HEK293 (cell line): ENCODE measurements at regions not wholly inside any gene's neighbourhood (a gene's known extent, or its start where the extent isn't known, plus 50 kb on each side); places are given as distances from the start of the nearest gene placed in this dataset.

ENCODE experiments used
- CTCF ChIA-PET: fragments of 350-600 bp; formaldehyde crosslinking; extraction: SDS; loops from one replicate; lab custom pipeline; 2021; ENCODE audit warnings: antibody characterized with exemption; lab: Yijun Ruan, JAX
- POLR2A ChIA-PET: fragments of 300-600 bp; formaldehyde crosslinking; extraction: SDS; loops from one replicate; lab custom pipeline; 2020; ENCODE audit warnings: antibody characterized with exemption, inconsistent platforms; lab: Yijun Ruan, JAX
- H3K27ac ChIP-seq: fragments of 200-500 bp; sonication (Bioruptor generic); 2 replicates; pipeline ENCODE4 v1.5.1; 2014; ENCODE audit warnings: low read depth, low read length, control low read depth, inconsistent platforms; ENCODE audit errors: extremely low read depth
- H3K36me3 ChIP-seq, 2 experiments: fragments of 200-500 bp in 1 of 2; sonication (Bioruptor generic) in 1 of 2; 1 replicate in 1 of 2; 2 replicates in 1 of 2; pipeline ENCODE4 v1.5.1; 2014 to 2017; ENCODE audit warnings: inconsistent platforms in 2 of 2, low read length in 2 of 2; ENCODE audit not compliant: control insufficient read depth in 2 of 2, insufficient read depth in 1 of 2
- H3K4me1 ChIP-seq: fragments of 200-500 bp; sonication (Bioruptor generic); 2 replicates; pipeline ENCODE4 v1.5.1; 2014; ENCODE audit warnings: mild to moderate bottlenecking, low read length, inconsistent platforms; ENCODE audit not compliant: control insufficient read depth, insufficient read depth
- H3K4me3 ChIP-seq: 2 replicates; pipeline ENCODE4 v1.5.1; 2011; ENCODE audit warnings: low read depth, mild to moderate bottlenecking, control low read depth, low read length, moderate library complexity
- H3K9me3 ChIP-seq: fragments of 200-500 bp; sonication (Bioruptor generic); 2 replicates; pipeline ENCODE4 v1.5.1; 2014; ENCODE audit warnings: low read depth, low read length, inconsistent platforms; ENCODE audit not compliant: control insufficient read depth, insufficient read depth
- GLI4 ChIP-seq: fragments of 450-650 bp; formaldehyde crosslinking; IDR thresholded peaks from 2 replicates; pipeline ENCODE4 v1.5.1; 2016; ENCODE audit warnings: missing biosample characterization, missing genetic modification characterization
- KLF10 ChIP-seq: fragments of 450-650 bp; IDR thresholded peaks from 2 replicates; pipeline ENCODE4 v1.5.1; 2018; ENCODE audit warnings: missing biosample characterization, mild to moderate bottlenecking, missing genetic modification characterization
- KLF16 ChIP-seq: fragments of 450-650 bp; formaldehyde crosslinking; IDR thresholded peaks from 2 replicates; pipeline ENCODE4 v1.5.1; 2017; ENCODE audit warnings: missing biosample characterization, missing genetic modification characterization
- MYNN ChIP-seq: fragments of 450-650 bp; formaldehyde crosslinking; IDR thresholded peaks from 2 replicates; pipeline ENCODE4 v1.5.1; 2016; ENCODE audit warnings: missing biosample characterization, missing genetic modification characterization, borderline replicate concordance
- OVOL3 ChIP-seq: fragments of 450-650 bp; formaldehyde crosslinking; IDR thresholded peaks from 2 replicates; pipeline ENCODE4 v1.5.1; 2016; ENCODE audit warnings: missing biosample characterization, missing genetic modification characterization
- ZNF112 ChIP-seq: fragments of 450-650 bp; formaldehyde crosslinking; IDR thresholded peaks from 2 replicates; pipeline ENCODE4 v1.5.0; 2017; ENCODE audit warnings: missing biosample characterization, missing genetic modification characterization
- ZNF2 ChIP-seq: fragments of 450-650 bp; formaldehyde crosslinking; IDR thresholded peaks from 2 replicates; pipeline ENCODE4 v1.5.1; 2016; ENCODE audit warnings: missing biosample characterization, missing genetic modification characterization
- ZNF202 ChIP-seq: fragments of 450-650 bp; formaldehyde crosslinking; IDR thresholded peaks from 2 replicates; pipeline ENCODE4 v1.5.1; 2016; ENCODE audit warnings: missing biosample characterization, missing genetic modification characterization, borderline replicate concordance
- ZNF223 ChIP-seq: fragments of 450-650 bp; formaldehyde crosslinking; IDR thresholded peaks from 2 replicates; pipeline ENCODE4 v1.5.1; 2016; ENCODE audit warnings: missing biosample characterization, missing genetic modification characterization
- ZNF274 ChIP-seq, 2 experiments: fragments of 200-500 bp in 1 of 2; fragments of 450-650 bp in 1 of 2; sonication (Bioruptor generic) in 1 of 2; formaldehyde crosslinking in 1 of 2; IDR thresholded peaks; 2 replicates each; pipeline versions ENCODE4 v1.5.1 to v1.6.1; 2014 to 2016; ENCODE audit warnings: borderline replicate concordance in 1 of 2, inconsistent platforms in 1 of 2, low read length in 1 of 2, missing biosample characterization in 1 of 2, missing genetic modification characterization in 1 of 2
- ZNF302 ChIP-seq: fragments of 450-650 bp; formaldehyde crosslinking; IDR thresholded peaks from 2 replicates; pipeline ENCODE4 v1.5.1; 2016; ENCODE audit warnings: missing biosample characterization, missing genetic modification characterization, low read depth
- ZNF37A ChIP-seq: fragments of 450-650 bp; IDR thresholded peaks from 2 replicates; pipeline ENCODE4 v1.5.1; 2018; ENCODE audit warnings: missing biosample characterization, missing genetic modification characterization
- ZNF394 ChIP-seq: fragments of 450-650 bp; formaldehyde crosslinking; IDR thresholded peaks from 2 replicates; pipeline ENCODE4 v1.5.1; 2016; ENCODE audit warnings: missing biosample characterization, missing genetic modification characterization, mild to moderate bottlenecking, moderate library complexity, borderline replicate concordance
- ZNF423 ChIP-seq: fragments of 450-650 bp; formaldehyde crosslinking; IDR thresholded peaks from 2 replicates; pipeline ENCODE4 v1.5.1; 2016; ENCODE audit warnings: missing biosample characterization, missing genetic modification characterization
- ZNF510 ChIP-seq: fragments of 450-650 bp; formaldehyde crosslinking; IDR thresholded peaks from 2 replicates; pipeline ENCODE4 v1.5.1; 2018; ENCODE audit warnings: mild to moderate bottlenecking, missing genetic modification characterization, missing biosample characterization; ENCODE audit not compliant: insufficient replicate concordance
- ZNF596 ChIP-seq: fragments of 450-650 bp; IDR thresholded peaks from 2 replicates; pipeline ENCODE4 v1.5.0; 2018; ENCODE audit warnings: missing biosample characterization, mild to moderate bottlenecking, missing genetic modification characterization, moderate library complexity
- ZNF629 ChIP-seq: fragments of 450-650 bp; formaldehyde crosslinking; IDR thresholded peaks from 2 replicates; pipeline ENCODE4 v1.5.1; 2017; ENCODE audit warnings: missing biosample characterization, missing genetic modification characterization
- ZNF791 ChIP-seq: fragments of 450-650 bp; formaldehyde crosslinking; IDR thresholded peaks from 2 replicates; pipeline ENCODE4 v1.5.1; 2016; ENCODE audit warnings: missing biosample characterization, missing genetic modification characterization
- ZSCAN16 ChIP-seq: fragments of 450-650 bp; formaldehyde crosslinking; IDR thresholded peaks from 2 replicates; pipeline ENCODE4 v1.5.1; 2016; ENCODE audit warnings: missing biosample characterization, missing genetic modification characterization
- TF ChIP-seq, protein P1 (sequence below): fragments of 450-650 bp; formaldehyde crosslinking; IDR thresholded peaks from 2 replicates; pipeline ENCODE4 v1.5.1; 2016; ENCODE audit warnings: missing biosample characterization, missing genetic modification characterization, borderline replicate concordance
- TF ChIP-seq, protein P2 (sequence below): fragments of 450-650 bp; formaldehyde crosslinking; IDR thresholded peaks from 2 replicates; pipeline ENCODE4 v1.5.1; 2016; ENCODE audit warnings: missing biosample characterization, missing genetic modification characterization
- TF ChIP-seq, protein P3 (sequence below): fragments of 450-650 bp; formaldehyde crosslinking; IDR thresholded peaks from 2 replicates; pipeline ENCODE4 v1.5.1; 2017; ENCODE audit warnings: missing biosample characterization, missing genetic modification characterization
- TF ChIP-seq, protein P4 (sequence below): fragments of 450-650 bp; formaldehyde crosslinking; IDR thresholded peaks from 2 replicates; pipeline ENCODE4 v1.5.1; 2016; ENCODE audit warnings: missing biosample characterization, missing genetic modification characterization

DNA sequence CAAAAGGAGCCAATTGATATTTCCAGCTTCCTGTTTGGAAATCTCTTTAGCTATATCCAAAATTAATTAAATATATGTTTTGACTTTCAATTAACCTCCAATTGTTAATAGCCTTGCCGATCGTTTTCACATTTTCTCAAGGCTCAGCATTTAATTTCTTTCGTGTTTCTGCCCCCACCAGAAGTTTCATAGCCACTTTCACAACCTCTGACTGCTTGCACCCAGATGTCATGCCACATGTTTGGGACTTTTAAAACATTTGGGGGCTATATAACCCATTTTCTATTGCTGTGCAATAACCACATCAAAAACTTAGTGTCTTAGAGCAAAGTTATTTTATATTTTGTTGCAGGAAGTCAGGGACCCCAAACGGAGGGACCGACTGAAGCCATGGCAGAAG is 510.6 kb upstream of the CNTNAP2 start (continued):
- TF ChIP-seq, protein P1, sequence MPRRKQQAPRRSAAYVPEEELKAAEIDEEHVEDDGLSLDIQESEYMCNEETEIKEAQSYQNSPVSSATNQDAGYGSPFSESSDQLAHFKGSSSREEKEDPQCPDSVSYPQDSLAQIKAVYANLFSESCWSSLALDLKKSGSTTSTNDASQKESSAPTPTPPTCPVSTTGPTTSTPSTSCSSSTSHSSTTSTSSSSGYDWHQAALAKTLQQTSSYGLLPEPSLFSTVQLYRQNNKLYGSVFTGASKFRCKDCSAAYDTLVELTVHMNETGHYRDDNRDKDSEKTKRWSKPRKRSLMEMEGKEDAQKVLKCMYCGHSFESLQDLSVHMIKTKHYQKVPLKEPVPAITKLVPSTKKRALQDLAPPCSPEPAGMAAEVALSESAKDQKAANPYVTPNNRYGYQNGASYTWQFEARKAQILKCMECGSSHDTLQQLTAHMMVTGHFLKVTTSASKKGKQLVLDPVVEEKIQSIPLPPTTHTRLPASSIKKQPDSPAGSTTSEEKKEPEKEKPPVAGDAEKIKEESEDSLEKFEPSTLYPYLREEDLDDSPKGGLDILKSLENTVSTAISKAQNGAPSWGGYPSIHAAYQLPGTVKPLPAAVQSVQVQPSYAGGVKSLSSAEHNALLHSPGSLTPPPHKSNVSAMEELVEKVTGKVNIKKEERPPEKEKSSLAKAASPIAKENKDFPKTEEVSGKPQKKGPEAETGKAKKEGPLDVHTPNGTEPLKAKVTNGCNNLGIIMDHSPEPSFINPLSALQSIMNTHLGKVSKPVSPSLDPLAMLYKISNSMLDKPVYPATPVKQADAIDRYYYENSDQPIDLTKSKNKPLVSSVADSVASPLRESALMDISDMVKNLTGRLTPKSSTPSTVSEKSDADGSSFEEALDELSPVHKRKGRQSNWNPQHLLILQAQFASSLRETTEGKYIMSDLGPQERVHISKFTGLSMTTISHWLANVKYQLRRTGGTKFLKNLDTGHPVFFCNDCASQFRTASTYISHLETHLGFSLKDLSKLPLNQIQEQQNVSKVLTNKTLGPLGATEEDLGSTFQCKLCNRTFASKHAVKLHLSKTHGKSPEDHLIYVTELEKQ (tag by site-specific recombination): no peak
- no peak for TF ChIP-seq OVOL3
- TF ChIP-seq ZNF394 (tag by site-specific recombination): no peak
- TF ChIP-seq ZNF202: no peak
- TF ChIP-seq, protein P2, sequence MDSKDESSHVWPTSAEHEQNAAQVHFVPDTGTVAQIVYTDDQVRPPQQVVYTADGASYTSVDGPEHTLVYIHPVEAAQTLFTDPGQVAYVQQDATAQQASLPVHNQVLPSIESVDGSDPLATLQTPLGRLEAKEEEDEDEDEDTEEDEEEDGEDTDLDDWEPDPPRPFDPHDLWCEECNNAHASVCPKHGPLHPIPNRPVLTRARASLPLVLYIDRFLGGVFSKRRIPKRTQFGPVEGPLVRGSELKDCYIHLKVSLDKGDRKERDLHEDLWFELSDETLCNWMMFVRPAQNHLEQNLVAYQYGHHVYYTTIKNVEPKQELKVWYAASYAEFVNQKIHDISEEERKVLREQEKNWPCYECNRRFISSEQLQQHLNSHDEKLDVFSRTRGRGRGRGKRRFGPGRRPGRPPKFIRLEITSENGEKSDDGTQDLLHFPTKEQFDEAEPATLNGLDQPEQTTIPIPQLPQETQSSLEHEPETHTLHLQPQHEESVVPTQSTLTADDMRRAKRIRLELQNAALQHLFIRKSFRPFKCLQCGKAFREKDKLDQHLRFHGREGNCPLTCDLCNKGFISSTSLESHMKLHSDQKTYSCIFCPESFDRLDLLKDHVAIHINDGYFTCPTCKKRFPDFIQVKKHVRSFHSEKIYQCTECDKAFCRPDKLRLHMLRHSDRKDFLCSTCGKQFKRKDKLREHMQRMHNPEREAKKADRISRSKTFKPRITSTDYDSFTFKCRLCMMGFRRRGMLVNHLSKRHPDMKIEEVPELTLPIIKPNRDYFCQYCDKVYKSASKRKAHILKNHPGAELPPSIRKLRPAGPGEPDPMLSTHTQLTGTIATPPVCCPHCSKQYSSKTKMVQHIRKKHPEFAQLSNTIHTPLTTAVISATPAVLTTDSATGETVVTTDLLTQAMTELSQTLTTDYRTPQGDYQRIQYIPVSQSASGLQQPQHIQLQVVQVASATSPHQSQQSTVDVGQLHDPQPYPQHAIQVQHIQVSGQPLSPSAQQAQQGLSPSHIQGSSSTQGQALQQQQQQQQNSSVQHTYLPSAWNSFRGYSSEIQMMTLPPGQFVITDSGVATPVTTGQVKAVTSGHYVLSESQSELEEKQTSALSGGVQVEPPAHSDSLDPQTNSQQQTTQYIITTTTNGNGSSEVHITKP (tag by site-specific recombination): no peak
- no peak for TF ChIP-seq ZNF791
- TF ChIP-seq ZNF223: no peak
- TF ChIP-seq ZNF112: no peak
- no peak for TF ChIP-seq ZNF596 (tag by site-specific recombination)
- TF ChIP-seq, all 188 proteins: peak for 0

DNA sequence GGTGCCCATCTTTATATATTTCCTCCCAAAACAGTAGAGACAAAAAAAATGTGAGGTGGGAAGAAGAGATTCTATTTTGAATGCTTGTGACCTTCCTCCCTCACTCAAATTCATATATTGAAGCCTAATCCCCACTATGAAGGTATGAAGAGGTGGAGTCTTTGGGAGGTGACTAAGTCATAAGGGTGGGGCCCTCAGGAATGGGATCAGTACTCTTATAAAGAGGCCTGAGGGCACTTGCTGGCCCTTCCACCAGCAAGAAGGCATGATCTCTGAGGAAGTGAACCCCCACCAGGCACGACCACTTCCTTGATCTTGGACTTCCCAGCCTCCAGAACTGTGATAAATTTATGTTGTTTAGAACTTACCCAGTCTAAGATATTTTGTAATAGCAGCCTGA is 517.2 kb upstream of the CNTNAP2 start:
- H3K27ac ChIP-seq: no peak overlapping the region
- ChIA-PET POLR2A (no interaction called here), CTCF (no interaction called here)
- H3K36me3 ChIP-seq: no peaks in the 10 kb centered on the region
- no peaks in the 10 kb centered on the region for H3K9me3 ChIP-seq
- no peaks in the 10 kb centered on the region for H3K4me1 ChIP-seq
- no peak overlapping the region for H3K4me3 ChIP-seq
- TF ChIP-seq MYNN (tag by site-specific recombination) (no peak), ZSCAN16 (tag by site-specific recombination) (no peak), ZNF37A (tag by site-specific recombination) (no peak), GLI4 (no peak), ZNF629 (tag by site-specific recombination) (no peak), ZNF423 (tag by site-specific recombination) (no peak), KLF10 (tag by site-specific recombination) (no peak), ZNF510 (tag by site-specific recombination) (no peak), KLF16 (no peak), ZNF302 (tag by site-specific recombination) (no peak), ZNF2 (tag by site-specific recombination) (no peak), ZNF274 (IDR thresholded peaks at IDR 0.05; ENCODE audit: low read length) (no peak), ZNF274 (tag by site-specific recombination; IDR thresholded peaks at IDR 0.05; ENCODE audit: borderline replicate concordance) (no peak)
- TF ChIP-seq, protein P3, sequence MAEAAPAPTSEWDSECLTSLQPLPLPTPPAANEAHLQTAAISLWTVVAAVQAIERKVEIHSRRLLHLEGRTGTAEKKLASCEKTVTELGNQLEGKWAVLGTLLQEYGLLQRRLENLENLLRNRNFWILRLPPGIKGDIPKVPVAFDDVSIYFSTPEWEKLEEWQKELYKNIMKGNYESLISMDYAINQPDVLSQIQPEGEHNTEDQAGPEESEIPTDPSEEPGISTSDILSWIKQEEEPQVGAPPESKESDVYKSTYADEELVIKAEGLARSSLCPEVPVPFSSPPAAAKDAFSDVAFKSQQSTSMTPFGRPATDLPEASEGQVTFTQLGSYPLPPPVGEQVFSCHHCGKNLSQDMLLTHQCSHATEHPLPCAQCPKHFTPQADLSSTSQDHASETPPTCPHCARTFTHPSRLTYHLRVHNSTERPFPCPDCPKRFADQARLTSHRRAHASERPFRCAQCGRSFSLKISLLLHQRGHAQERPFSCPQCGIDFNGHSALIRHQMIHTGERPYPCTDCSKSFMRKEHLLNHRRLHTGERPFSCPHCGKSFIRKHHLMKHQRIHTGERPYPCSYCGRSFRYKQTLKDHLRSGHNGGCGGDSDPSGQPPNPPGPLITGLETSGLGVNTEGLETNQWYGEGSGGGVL: no peak
- TF ChIP-seq, protein P1 (tag by site-specific recombination): no peak
- TF ChIP-seq, protein P4, sequence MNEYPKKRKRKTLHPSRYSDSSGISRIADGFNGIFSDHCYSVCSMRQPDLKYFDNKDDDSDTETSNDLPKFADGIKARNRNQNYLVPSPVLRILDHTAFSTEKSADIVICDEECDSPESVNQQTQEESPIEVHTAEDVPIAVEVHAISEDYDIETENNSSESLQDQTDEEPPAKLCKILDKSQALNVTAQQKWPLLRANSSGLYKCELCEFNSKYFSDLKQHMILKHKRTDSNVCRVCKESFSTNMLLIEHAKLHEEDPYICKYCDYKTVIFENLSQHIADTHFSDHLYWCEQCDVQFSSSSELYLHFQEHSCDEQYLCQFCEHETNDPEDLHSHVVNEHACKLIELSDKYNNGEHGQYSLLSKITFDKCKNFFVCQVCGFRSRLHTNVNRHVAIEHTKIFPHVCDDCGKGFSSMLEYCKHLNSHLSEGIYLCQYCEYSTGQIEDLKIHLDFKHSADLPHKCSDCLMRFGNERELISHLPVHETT: no peak
